HG02973 (cell line): ENCODE measurements at regions not wholly inside any gene's neighbourhood (a gene's known extent, or its start where the extent isn't known, plus 50 kb on each side); places are given as distances from the start of the nearest gene placed in this dataset.

ENCODE experiments used
- ATAC-seq: cut with Tn5 transposase; IDR thresholded peaks from one replicate; pipeline ENCODE4 v1.9.1; 2021; ENCODE audit warnings: moderate library complexity; ENCODE audit not compliant: unreplicated experiment

DNA sequence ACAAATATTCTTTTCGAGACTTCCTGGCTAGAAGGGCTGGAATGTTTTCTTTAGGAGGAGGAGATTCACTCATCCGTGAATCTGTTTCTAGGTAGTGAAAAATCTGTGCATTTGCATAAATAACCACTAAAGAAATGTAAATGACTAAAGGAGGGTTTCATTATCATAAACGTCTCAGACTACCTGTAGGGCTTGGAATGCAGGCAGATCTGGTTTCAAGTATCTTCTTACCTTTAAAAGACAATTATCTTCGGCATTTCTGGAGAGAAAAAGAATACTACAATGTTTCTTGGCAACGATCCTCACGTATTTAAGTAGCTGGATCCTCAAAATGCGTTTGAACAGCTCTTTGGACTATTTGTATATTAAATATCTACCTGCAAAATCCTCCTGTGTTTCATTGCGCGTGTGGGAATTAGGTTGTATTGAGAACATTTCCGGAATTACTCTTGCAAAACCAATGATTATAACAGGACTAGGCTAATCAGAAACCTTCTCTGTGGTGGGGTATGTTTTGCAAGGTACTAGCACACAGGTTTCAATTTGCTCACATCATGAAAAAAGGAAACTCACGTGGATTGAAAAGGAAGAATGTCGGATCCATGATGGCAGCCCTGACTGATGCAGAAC is 291.1 kb upstream of the ARGLU1 start:
- no peak for ATAC-seq

DNA sequence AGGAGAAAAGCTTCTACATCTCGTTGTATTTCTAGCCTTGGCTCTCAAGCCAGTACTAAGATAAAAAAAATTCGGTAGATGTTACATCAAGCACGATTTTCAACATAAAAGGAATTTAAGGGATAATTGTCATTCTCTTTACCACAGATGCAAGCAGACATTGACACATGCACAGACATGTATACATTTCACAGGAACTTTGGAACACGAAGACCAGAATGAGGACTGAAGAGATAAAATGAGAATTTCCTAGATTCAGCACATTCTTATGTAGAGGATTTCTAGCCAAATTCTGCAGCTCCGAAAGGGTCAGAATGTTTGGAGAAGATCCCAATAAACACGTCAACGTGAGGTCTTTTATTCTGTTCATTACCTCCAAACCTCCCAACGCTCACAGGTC is 284.5 kb upstream of the ARGLU1 start:
- ATAC-seq: no peak

DNA sequence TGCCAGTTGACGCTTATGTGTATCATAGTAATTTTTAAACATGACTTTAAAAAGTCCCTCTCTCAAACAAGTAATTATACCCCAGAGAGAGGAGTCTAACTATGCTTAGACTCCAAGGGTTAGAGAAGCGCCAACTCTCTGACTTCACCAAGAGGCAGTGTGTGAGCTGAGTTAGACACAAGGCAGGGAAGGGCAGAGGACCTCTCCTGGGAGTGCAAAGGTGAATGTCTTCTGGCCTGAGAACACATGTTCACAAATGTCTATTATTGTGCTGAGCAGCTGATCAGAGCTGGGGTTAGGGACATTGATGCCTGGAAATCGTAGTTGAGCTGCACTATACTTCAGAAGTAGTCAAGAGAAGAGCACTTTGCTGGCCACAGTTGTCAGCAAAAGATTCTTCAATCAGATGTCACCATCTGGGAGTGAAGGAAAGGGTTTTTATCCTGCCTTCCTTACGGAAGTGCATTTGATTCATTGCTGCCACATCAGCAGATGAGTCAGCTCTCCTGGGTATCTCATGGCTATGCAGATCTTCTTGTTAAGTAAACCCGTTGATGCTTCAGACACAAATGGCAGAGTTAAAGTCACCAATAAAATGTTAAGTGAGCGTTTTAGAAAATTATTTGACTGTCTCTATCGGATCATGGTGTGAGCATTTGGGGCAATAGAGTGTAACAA is 283.2 kb upstream of the ARGLU1 start:
- no peak for ATAC-seq

DNA sequence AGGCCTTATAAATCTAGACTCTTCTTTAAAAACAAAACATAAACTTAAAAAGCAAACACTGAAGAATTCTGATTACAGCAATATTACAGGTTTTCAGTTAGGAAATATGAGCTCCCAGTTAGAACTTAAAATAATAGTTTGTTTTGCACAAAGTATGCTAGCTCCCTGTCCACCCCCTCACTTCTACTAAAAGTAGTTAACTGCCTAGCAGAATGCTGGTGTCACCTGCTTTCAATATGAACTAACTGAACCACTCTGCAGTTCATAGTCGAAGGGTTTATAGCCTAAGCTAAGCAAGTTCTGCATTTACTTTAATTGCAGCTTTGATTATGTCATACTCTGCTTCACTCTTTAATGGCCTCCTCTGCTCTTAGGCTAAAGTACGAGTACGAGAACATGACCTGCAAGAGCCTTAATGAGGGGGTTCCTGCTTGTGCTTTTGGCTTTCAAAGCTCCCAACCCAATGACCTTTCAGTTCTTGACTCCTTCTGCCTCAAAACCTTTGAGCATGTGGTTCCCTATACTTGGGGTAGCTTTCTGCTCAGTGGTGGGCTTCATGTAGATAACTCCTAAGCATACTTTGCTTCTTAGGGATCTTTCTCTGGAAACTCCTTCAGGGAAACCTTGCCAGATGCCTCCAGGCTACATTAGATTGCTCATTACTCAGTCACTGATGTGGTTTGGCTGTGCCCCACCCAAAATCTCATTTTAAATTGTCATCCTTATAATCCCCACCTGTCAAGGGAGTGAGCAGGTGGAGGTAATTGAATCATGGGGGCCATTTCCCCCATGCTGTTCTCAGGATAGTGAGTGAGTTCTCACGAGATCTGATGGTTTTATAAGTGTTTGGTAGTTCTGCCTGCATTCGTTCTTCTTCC is 278.9 kb upstream of the ARGLU1 start:
- ATAC-seq: no peak

DNA sequence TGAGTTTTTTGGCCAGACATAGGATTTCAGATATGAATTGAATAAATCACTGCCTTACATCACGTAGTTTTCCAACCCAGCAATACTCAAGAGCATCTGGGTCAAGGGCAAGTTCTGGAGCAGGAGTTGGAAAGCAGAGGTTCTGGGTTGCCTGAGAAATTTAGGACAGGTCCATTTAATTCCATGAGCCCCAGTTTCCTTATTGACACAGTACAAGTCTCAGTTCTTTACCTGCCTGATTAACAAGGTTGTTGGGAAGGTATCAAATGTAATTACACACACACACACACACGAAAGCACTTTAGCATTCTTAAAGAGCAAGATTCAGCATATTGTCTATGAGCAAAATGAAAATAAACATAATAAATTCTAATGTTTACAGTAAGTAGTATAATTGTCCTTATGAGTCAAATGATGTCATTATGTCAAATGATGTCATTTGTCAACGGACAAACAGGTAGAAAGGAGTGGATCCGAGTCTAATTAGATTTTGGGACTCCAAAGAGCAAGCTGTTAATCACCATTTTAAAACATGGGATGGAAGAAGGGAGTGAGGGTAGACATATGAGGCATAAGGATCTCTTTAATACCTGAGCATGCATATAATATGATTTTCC is 268.4 kb upstream of the ARGLU1 start:
- no peak for ATAC-seq

DNA sequence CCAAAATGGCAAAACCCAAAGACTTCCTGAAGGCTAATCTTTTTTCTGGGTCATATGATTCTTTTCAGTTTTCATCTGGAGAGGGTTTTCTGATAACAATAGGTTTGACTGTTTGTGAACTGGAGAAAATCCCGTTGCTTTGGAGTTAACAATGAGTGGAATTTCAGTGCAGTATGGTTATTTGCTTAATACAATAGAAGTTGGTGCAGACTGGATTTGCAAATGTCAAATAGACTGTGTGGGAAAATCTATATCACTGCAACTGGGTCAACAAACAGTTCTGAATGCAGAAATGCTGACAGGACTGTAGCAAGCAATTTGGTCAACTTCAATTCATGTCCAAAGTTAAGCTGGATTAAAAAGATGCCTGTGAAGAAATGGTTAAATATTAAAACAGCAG is 267.5 kb upstream of the ARGLU1 start:
- ATAC-seq: no peak

DNA sequence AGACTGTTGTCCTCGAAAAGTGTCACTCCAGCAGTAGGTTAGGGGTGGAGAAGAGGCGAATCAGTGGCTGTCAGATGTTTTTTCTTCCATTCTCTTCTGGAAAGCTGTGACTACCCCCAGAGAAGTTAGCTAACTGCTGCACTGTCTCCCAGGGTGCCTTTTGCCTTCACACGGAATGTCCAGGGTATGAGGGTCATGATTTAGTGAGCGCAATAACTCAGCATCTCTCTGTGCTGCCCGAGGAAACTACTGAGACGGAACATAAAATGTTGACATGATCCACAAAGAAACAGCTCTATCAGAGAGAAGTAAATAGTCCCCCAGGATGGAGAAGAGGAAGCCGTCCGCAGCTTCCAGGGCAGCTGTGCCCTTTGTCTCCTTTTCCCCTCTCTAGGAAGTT is 254.0 kb upstream of the ARGLU1 start:
- ATAC-seq: no peak

DNA sequence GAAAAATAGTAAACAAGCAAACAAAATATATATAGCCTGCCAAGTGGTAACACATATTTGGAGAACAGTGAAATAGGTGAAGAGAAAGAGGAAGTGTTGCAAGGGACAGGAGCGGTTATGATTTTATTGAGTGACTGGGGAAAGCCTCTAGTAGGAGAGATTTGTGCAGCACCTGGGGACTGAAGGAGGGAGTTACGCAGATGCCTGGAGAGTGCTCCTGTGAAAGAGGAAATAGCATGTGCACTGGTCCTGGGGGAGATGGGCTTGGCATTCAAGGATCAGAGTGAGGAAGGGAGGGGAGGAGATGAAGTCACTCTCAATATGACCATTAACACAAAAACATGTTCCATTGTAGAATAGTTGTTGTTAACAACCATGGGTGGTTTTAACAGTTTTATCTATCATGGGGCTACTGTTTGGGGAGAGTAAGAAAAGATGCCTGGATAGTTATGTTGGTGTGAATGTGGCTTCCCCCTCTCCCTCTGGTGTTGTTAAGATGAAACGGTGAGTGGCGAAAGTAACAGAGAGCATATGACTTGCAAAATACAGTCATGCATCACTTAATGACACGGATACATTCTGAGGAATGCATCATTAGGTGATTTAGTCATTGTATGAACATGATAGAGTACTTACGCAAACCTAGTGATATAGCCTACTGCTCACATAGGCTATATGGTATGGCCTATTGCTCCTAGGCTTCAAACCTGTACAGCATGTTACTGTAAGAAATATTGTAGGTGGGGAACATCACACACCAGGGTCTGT is 251.7 kb upstream of the ARGLU1 start:
- no peak for ATAC-seq

DNA sequence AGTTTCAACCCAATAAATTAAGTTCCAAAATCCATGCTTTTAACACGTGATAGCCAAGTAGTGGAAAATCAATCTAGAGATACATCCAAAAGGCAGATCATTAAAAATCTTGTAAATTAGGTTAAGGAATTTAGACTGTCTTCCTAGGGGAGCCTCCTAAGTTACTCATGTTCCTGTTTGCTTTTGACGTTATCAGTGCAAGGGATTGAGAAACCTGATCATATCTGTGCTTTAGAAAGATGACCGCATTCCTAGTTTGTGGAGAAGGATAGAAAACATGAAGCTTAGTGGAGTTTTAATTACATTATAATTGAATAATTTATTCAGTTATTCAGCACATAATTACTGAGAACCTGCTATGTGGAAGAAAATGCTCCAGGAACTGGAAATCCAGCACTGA is 251.0 kb upstream of the ARGLU1 start:
- ATAC-seq: no peak

DNA sequence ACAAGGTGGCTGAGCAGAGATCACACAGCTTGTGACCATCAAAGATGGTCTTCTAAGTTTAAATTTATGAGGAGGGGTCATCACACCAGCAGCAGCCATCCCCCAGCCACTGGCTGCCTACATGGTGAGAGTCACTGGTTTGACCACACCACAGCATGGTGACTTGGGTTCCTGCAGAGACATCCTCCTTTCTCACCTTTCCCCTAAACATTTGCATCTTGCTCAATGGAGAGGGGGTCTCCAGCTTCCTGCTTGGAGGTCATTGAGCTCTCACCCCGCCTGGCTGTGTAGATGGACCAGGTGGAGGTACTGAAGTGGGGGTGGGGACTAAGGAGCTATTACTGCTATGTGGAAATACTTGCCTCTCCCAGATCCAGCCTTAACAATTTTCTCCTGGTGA is 247.6 kb upstream of the ARGLU1 start:
- no peak for ATAC-seq

DNA sequence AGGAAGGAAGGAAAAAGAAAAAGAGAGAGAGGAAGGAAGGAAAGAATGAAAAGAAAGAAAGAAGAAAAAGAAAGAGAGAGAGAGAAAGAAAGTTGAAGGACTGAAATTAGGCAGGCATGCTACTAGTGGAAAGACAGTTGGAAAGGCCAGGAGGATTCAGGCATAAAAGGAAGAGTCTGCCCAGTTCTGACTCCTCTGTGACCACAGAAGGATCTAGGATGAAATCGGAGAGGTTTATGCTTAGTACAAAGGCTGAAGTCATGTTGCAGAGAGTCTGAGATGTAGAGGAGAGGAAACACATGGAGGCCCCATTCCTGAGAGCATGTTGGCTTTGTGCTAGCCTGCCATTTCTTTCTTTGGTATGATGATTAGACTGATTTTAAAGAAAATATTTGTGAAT is 246.5 kb upstream of the ARGLU1 start:
- no peak for ATAC-seq

DNA sequence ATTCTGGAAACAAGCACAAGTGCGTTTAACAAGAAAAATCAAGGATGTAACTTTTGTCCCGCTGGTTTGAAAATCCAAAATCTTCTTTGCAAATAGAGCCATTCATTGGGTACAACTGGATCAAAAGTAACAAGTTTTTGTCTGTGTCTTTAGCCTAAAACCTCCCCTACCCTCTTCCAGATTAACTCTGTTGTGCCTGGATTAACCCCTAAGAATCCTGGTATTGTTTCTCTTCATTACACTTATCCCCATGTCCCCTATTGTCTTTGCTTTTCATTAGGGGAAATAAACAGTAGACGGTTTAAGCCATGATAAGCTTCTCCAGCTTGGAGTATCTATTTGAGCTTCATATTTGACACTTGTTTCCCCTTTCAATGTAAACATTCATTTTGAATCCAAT is 242.1 kb upstream of the ARGLU1 start:
- no peak for ATAC-seq

DNA sequence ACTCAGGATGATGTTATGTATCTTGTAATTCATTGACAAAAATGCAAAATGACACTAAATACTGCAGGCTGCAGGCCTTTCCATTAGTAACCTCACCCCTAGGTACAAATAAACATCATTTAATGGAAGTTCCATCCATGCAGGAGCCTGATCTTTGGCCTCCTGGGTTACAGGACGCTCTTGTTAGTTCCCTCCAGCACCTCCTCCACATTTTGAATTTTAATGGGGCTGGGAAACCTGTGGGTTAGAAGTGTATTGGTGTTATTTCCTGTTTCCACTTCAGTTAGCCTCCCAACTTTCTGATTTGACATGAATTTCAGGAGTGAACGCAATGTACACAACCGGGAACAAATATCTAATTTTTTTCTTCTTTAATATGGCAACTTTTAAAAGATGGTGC is 237.1 kb upstream of the ARGLU1 start:
- ATAC-seq: no peak

DNA sequence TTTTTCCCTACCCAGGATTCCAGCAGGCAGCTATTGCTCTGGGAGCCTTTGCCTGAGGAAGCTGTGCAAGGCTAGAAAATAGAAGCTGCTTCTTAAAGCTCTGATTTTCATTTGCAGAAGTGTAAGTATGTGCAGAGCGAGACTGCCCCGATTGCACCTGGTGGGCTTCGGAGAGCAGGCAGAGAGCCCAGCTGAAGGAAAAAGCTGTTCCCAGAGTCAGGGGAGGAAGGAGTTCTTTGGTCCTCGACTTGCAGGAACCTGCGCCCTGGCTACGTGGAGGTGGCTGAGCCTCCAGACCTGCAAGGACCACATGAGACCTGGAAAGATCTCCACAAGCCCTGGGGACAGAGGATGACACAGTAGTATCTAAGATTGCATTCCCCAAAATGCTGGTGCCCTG is 235.0 kb upstream of the ARGLU1 start:
- no peak for ATAC-seq

DNA sequence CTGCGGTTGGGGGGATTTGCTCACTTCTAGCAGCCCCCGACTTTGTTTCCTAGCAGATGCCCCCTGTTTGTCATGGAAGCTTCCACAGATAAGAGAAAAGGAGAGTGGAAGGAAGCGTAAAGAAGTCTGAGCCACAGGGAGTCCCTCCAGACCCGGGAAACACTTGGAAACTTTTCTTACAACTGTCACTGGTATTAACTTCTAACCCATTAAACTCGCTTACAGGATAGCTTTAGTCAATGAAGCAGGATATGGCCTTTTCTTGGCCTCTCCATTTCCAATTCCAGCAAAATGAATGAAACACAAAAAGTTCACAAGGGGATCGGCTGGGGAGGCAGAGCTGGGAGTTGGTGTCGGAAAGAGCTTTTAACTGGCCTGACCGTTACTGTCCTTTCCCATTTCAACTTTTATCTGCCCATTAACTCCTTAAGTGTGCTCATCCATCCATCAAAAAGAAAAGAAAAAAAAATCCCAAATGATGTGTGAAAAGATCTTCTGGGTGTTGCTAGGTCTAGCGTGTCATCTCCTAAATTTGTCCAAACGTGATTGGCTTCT is 231.9 kb upstream of the ARGLU1 start:
- ATAC-seq: no peak

DNA sequence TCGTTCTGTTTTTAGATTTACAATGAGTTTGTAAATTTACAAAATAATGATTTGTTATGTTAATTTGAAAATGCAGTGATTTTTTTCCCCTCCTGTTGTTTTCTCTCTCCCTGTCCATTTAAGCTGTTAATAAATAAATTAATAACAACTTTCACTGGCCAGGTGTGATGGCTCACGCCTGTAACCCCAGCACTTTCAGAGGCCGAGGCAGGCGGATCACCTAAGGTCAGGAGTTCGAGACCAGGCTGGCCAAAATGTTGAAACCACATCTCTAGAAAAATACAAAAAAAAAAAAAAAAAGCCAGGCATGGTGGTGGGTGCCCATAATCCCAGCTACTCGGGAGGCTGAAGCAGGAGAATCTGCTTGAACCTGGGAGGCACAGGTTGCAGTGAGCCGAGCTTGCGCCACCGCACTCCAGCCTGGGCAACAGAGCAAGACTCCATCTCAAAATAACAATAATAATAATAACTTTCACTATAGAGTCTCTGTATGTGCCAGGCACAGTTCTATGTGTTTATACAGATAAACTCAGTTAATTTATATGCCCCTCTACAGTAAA is 229.2 kb upstream of the ARGLU1 start:
- ATAC-seq: no peak

DNA sequence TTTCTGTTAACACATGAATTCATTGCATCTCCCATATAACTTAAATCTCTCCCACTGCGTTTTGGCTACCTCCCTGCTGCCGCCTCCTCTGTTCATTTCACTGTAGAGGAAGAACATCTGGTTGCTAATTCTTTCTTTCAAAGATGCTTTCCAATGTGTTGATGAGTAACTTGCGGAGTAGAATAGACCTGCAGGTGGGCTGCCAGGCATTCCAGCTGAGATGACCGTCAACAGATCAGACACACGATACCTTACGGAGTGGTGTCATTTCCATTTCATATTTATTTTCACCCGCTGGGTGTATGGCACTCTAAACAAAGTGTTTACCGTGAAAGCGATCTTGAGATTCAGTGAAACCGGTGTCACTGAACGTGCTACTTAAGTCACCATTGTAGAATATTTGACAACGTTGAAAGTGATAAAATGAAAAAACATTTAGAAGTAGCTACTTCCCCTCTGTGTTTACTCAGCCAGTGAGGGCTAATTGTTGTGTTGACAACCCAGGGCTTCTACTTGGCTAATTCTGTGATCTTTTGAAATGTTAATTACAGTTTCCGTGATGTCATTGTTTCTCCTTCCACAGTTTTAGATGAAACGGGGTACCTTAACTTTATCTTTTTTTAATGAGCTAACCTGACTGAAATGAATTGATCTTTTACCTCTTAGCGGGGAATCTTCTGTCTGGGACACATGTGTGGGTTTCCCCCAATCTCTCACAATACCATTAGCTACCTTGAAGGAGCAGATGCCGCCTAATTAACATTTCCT is 228.5 kb upstream of the ARGLU1 start:
- ATAC-seq: no peak

DNA sequence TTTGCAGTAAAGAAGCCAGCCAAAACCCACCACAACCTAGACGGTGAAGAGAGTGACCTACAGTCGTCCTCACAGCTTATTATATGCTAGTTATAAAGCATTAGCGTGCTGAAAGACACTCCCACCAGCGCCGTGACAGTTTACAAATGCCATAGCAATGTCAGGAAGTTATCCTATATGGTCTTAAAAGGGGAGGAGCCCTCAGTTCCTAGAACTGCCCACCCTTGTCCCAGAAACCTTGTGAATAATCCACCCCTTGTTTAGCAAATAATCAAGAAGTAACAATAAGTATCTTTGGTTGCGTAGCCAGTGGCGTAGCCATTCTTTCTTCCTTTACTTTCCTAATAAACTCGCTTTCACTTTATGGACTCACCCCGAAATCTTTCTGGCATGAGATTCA is 227.9 kb upstream of the ARGLU1 start:
- no peak for ATAC-seq

DNA sequence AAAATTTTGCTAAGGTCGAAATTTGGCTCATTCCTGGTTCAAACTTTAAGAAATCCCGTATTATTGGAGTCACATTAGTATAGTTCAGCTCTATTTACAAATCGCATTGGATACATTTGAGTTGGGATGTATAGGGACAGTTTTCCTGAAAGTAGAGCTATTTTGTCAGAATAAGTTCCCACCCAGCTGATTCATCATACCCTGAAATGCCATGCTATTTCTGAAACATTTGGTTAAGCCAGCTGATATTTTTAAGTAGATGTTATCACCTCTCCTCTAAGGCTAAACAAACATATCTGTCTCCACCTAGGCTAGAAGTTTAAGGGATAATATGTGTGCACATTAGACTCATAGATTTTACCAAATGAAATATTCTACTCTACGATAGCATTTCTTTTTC is 226.2 kb upstream of the ARGLU1 start:
- ATAC-seq: no peak

DNA sequence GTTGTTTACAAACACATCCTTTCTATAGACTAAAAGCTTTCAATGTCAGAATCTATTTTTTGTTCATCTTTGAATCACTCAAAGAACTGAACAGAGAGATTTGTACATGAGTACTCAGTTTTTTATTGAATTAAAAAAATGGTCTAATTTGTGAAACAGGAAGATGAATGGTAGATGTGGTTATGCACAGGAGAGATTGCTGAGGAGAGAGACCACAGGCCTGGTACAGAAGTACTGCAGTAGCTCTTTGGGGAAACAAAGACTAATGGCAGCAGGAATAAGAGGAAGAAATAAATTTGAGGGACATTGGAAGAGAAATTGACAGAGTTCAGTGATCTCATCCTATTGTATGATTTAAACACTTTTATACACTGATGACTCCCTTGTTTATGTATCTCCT is 222.0 kb upstream of the ARGLU1 start:
- ATAC-seq: no peak
